ENCODE measurements at regions not wholly inside any gene's neighbourhood (a gene's known extent, or its start where the extent isn't known, plus 50 kb on each side); places are given as distances from the start of the nearest gene placed in this dataset.
A peak's percentile ranks its signal among the peaks of the same experiment; 100 is the strongest.
"Not testable (repeated sequence)": the region's sequence is repeated elsewhere in the genome, so short reads cannot be mapped to it uniquely, and the experiment has no call there.

DNA sequence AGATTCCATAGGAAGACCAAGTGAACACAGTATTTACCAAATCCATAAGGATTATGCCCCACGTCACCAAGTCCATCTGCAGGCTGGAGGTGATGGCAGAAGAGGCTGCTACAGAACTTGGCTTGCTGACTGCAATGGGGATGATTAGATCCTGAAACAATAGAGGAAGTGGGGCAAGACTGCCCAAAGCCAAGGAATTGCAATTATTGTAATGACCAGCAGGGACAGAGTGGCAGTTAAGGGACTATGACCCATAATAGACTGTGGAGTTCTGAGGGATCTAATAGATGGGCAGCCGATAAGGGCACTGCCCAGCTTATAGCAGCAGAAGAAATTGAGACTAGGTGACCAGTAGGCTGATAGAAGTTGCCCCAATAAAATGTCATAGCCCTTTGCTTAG is 108.4 kb downstream of the MINAR1 start:
- DNase-seq: no peak

DNA sequence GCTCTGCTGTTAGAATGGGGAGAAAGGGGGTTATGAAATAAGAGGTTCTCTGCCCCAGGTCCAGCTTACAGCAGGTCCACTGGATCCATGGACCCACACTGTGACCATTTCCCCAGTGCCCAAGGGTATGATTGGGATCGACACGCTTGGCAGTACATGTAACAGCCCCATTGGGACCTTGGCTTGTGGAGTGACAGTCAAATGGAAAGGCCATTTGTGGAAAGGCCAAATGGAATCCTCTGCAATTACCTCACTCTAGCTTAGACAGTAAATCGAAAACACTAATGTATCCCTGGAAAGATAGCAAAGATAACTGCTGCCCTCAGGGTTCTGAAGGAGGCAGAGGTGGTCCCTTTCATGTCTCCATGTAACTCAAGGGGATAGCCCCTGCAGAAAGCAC is 109.1 kb downstream of the MINAR1 start:
- DNase-seq: no peak

DNA sequence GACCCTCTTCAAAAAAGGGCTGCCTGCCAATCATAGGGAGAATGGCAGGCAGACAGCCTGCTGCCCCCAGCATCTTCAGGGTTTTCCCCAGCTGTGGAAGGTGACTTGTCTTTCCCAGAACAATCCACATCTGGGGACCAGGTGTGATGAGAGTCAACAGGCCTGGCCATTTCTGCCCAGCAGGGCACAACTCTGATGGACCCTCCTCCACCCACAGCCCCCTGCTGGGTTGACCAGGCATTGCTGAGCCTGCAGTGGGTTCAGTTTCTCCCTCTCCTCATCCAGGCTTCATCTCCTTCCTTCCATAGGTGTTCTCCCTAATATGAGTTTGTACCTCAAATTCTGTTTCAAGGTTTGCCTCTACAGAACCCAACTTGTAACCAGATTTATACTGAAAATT is 111.0 kb downstream of the MINAR1 start:
- no peak for DNase-seq

DNA sequence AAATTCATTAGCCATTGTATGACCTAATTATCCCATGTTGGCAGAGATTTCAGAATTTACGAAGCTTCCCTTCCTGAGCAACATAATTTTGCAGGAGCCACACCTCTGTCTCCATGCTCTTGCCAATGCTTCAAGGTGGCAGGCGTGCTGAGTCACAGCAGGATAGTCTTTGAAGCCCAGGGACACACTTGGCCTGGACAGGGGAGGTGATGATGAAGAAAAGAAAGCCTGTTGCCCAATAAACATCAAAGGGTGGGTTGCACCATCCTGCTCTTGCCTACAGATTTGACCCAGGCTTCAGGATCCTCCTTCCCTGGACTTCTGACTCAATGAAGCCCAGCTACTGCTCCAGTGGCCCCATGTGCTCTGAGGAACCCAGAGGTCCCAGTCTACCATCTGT is 117.1 kb downstream of the MINAR1 start:
- no peak for DNase-seq

DNA sequence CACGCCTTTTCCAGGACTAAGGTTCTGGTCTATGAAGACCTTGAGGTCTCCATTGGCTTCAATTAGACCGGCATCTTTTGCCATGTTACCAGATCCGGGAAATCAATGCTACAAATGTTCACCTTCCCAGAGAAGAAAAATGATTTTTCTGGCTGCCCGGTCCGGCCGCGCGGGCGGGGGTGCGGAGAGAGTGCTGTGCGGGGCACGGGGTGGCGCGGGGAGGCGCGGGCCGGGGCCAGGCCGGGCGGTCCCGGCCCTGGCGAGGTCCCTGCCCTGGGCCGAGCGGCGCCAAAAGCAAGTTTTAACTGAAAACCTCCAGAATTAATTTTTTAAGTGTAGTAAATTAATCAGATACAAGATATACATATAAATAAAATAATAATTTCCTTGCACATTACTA is 128.2 kb downstream of the MINAR1 start:
- DNase-seq: no peak

DNA sequence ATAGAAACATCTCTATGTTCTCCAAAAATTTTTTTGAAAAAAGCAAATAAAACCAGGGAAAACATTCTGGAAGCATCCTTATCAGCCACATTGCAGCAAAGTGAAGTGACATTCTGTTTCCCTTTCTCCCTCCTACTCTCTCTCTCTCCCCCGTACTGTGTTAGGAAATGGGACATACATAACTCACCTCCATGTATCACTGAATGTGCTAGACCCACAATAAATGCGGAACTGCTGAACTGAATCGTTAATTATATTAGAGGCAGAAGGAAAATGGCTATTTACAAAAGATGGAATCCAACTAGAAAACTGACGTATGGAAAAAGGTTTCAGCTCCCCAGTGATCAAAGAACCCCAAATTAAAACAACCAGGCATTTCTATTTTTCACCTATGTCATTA is 129.8 kb downstream of the MINAR1 start:
- no peak for DNase-seq

DNA sequence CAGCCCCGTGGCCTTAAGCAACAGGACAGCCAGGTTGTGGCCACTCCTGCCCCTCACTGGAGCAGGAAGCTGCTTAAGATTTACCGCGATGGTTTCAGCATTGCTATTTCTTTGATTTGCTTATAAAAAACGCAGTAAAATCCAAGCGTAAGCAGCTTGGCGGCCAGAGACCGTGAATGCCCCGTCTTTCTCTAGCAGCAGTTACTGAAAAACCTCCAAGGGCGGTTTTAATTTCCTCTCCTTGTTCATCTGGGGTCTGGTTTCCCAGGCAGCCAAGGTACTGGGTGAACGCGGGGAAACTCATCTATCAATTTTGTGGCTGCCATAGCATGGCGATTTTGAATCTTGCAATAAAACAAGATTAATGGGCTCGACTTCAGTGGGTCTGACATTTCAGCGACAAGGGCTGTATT is 130.3 kb downstream of the MINAR1 start:
- DNase-seq: no peak

DNA sequence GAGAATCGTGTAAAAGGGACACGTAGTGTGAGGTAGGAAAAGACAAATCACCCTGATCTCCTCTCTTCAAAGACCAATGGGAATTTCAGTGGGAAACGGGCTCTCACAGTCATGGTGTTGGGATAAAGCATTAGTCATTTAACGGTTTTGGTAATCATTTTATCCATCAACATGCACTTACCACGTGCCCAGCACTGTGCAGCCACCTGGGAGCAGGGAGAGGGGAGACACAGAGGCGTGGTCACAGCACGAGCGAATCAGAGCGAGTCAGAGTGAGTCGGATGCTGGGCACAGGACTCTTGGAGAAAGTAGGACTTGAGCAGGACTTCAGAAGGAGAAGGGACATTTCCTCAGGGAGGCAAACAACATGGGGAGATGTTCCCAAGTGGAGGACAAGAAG is 130.8 kb downstream of the MINAR1 start:
- no peak for DNase-seq

DNA sequence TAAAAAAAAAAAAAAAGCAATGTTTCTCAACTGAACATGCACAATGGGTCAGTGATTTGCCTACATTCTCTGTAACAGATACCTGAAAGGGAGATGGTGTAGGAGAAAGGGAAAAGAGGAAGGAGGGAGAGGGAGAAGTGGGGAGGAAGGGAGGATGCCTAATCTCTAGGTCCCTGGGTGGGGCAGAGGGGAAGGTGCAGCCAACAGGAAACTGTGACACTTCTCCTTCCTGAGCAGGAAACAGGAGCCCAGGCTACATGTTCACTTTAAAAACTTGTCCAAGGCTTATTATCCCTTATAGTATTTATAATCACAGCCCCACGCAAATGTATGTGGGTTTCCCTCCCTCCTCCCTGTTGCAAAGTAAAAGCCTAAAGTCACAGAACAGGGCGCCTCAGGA is 137.9 kb downstream of the MINAR1 start:
- DNase-seq: no peak

DNA sequence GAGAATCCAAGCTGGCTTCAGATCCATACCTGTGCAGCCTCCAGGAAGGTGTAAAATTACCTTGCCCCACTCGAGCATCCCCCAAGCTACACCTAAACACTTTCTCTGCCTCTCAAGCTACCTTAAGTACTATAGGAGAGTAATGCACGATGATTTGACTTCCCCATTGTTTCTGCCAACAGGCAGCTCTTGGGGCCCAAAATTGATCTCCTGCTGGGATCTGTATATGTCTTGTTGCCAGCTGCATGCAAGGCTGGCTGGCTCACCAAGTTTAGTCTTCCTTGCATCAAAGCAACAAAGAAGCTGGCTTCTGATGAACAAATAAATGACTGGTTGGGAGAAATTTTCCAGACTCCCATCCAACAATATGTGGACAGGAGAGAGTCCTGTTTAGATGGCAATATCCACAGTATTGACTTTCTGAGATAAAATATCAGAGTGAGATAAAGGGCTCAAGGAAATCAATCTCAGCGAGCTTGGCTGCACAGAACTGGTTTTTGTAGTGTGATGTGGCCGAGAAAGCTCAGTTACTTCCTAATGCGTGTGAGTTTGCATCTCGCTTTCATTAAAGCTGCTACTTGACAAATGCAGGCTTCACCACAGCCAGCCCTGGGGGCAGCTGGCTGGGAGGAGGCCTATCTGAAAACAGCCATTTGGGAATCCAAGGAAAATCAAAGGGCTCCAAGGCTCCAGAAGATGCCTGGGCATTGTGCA is 140.7 kb downstream of the MINAR1 start:
- DNase-seq: no peak

DNA sequence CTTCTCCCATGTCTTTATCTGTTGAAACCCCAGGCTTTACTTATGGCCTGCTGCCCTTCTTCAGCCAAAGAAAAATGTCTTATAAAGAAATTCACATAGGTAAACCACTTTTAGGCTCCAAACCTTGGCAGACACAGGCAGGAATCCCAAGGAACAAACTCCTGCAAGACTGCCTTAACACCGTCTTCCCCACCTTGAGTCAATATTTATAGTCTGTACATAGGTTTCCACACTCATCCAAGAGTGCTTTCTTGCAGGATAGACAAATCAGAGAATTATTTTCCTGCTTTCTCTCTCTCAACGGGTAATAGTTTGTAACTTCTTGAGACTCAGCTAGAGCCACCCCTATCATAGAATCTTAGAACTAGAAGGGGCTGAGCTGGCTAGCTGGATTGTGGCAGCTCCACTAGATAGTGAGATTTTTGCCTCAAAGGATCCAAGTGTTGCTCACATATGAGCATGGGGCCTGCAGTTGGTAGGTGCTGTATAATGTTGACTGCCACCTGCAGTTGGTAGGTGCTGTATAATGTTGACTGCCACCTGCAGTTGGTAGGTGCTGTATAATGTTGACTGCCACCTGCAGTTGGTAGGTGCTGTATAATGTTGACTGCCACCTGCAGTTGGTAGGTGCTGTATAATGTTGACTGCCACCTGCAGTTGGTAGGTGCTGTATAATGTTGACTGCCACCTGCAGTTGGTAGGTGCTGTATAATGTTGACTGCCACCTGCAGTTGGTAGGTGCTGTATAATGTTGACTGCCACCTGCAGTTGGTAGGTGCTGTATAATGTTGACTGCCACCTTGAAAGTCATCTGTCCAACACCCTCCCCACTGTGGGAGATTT is 142.5 kb downstream of the MINAR1 start:
- DNase-seq: not testable (repeated sequence)

DNA sequence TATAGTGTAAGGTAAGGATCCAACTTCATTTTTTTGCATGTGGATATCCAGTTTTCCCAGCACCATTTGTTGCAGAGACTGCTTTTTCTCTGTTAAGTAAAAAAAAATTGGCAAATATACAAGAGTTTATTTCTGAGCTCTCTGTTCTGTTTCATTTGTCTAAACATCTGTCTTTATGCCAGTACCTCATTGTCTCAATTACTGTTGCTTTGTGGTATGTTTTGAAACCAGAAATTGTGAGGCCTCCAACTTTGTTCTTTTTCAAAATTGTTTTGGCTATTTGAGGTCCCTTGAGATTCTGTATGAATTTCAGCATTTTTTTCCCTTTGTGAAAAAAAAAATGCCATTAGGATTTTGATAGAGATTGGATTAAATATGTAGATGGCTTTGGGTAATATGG is 150.5 kb downstream of the MINAR1 start:
- DNase-seq: no peak

DNA sequence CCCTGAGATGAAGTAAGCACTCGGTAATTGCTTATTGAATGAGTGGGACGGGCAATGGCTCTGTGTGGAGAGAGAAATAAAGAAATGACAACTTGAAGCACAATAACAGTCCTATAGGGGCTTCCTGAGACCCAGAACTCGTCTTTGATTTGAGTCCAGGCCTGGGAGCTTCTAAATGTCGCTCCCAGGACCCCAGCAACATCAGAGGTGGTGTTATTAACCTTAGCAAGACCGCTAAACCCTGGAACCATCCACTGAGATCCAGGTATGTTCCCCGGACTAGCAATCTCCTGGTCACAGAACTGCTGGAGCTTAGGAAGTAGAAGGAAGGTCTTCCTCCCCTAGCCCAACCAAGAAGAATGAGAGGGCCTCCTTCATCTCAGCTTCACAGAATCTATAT is 160.0 kb downstream of the MINAR1 start:
- no peak for DNase-seq

DNA sequence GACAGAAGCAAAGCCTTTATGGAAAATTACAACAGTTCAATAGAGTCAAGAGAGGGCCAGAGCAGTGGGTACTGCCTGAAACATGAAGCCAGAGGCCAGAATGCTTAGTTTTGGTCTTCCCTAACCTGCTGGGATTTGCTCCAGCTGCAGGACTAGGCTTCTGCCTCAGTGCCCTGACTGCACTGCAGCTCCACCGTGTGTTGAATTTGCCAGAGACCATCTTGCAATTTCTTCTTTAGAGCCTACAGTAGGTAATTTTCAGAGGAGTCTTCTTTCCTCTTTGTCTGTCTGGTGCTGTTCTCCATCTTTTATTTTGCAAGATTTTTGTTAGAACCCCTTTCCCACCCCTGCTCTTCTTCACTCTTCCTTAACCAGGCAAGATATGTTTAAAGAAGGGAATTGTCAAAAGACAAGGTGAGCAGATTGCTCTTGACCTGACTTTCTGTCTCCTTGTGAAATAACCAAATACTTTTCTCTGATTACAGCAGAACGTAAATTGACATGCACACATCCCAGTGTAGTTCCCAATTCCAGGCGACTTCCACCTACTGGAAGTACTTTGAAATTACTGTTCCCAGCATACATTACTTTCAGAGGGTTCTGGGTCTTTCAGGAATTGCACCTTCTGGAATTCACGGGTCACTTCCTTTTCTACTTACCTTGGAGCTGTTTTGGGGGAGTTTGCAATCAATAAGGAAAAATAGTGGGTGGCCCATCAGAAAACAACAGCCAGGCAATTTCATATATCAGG is 161.2 kb downstream of the MINAR1 start:
- DNase-seq: no peak

DNA sequence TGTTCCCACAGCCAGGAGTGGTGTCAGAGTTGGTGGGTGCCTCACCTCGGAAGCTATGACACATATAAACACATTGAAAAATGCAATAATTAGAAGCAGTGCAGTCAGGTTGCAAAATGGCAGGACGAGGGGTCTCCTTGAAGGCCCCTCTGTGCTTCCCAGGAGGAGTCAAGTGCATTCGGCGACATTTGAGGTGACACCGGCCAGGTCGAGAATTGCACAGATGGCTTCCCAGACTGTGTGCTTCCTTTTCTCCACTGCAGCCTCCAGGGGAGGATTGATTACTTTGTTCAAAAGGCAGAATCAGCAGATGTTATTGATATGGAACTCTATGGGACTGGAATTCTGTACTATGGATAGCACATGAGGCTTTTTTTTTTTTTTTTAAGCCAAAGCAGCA is 163.2 kb downstream of the MINAR1 start:
- DNase-seq: no peak

DNA sequence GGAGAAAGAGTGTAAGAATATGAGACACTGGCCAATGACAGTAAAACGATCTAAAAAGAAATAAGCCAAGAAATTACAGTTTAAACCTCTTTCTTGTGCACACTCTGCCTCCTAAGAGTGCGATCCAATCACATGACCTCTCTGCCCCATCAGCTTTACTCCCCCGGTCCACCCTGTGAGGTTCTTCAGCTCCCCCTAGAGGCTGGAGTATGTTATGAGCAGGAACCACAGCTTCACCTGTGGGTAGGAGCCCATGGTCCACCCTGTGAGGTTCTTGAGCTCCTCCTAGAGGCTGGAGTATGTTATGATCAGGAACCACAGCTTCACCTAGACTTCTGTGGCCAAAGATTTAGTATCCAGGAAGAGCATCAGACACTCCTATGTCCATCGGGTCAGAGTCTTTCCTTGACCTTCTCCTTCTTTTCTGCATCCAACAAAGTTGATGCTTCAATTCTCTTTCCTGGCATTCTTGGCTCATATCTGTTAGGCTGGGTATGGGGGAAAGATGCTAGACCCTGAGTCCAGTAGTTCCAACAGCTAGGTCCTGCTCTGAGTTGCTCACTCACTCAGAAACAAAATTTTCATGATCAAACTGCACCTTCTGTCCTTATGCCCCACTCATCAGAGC is 164.0 kb downstream of the MINAR1 start:
- DNase-seq: peak; percentile 43 to 48

DNA sequence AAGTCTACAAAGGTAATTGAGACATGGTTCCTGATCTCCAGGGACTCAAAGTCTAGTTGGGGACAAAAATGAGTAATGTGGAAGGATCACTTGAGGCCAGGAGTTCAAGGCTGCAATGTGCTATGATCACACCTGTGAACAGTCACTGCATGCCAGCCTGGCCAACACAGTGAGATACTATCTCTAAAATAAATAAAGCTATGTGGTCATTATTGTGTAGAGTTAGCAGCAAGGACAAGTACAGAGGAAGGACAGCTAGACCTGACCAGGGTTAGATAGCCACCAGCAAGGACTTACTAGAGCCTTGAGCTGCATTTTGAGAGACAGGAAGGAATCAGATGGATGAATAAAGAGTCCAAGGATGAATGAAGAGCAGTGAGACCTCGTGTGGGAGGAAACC is 166.5 kb downstream of the MINAR1 start:
- no peak for DNase-seq

DNA sequence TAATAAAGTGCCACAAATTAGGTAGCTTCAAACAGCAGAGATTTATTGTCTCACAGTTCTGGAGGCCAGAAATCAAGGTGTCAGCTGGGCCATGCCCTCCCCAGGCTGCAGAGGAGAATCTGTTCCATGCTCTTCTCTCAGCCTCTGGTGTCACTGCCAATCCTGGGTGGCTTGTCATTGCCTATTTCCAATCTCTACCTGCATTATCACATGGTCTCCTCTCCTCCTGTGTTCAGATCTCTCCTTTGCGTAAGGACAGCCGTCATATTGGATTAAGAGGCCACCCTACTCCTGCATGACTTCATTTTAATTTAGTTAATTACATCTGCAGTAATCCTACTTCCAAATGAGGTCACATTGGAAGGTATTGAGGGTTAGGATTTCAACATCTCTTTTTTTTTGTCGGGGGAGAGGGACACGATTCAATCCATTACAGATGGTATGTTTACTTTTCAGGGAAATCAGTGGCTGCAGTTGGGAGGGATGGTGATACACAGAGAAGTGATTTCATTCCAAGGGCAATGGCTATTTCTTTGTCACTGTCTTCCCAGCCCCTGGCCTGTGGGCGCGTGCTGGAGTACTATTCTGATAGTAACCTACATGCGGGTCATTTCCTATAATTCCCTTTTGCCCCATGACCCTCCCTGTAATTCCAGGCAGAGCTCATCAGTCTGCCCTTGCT is 169.4 kb downstream of the MINAR1 start:
- DNase-seq: no peak

DNA sequence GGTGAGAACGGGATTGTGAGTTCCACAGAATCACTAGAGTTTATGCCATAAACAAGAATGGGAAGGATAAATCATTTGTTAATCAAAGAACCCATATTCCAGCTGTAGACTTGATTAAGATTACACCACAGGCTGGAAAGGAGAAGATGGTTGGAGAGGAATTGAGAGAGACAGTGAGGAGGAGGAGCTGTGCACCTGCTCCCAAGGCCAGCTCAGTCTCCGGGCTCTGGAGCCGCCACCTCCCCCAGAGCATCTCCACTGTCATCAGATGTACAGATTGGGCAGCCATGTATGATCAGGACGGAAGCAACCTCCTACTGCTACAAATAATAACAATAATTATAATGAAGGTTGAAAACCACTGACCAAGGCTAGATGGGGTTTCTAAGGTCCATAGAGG is 170.0 kb downstream of the MINAR1 start:
- no peak for DNase-seq

DNA sequence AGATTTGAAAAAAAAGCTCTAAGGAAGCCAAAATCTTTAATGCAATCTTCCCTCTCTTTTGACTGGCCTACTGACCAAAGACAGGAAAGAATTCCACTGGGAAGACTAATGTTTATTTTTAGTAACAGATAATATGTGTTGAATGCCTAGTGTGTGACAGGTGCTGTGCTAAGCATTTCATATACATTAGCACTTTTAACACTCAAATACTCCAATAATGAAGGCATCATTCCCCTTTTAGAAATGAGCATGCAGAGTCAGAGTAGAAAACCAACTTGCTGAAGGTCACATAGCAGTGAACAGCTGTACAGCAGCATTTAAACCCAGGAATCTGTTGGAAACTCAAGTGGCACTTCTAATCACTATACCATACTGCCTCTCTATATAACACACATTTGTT is 170.6 kb downstream of the MINAR1 start:
- DNase-seq: no peak

DNA sequence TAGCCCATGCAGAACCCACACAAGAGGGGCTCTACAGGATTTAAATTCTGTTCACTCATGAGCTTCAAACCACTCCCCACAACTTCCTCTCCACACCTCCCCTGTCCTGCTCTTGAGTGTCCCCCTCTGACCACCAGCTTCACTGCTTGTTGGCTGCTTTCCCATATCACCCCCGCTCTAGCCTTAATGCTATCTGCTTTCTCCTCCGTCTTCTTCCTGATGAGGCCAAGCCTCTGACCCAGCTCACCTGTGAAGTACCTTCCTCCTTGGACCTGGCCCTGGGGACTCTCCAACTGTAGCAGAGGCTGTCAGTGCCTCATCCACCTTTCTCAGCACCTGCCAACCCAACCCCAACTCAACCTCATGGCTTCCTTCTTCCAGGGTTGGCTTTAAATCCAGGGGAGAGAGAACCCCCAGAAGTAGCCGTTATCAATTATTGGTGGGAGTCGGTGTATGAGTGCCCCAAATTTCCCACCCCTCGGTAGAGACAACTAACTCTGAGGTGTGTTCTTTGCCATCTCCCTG is 174.8 kb downstream of the MINAR1 start:
- DNase-seq: no peak

DNA sequence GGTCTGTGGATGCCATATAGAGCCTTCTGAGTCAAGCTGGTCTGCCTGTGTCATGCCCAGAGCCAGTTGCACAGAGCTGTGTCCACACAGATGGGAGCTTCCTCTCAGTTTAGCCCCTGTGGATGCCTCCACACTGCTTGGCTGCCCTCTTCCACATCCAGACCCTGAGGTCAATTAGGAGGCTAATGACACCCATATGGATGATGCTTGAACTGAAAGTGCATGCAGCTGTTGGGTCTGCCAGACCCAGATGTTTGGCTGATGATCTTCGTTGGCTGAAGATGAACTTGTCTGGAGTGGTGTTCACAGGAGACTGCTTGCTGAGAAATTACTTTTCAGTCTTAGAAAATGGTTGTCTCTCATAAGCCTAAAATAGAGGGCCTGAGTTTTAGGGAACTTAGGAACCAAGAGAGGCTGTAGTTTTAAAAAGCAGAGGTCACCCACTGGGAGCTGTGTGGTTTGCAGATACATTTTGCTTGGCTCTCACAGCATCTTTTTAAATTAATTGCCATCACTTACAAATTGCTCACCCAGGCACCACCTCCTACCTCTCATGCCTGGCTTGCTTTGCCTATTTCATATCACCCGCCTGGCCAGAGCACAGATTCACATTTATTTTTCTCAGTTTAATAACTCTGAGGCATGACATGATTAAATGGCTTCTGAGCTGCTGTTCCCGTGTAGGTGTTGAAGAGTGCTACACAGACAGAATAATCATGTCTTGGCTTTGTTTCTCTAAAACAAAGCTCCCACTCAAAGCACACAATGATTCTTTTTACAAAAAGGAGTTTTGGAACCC is 176.1 kb downstream of the MINAR1 start:
- DNase-seq: no peak
